GM18511 (cell line): ENCODE measurements at regions not wholly inside any gene's neighbourhood (a gene's known extent, or its start where the extent isn't known, plus 50 kb on each side); places are given as distances from the start of the nearest gene placed in this dataset.

Experiments
- ATAC-seq: cut with Tn5 transposase; IDR thresholded peaks from one replicate; pipeline ENCODE4 v1.9.1; 2021; ENCODE audit warnings: mild to moderate bottlenecking, moderate library complexity; ENCODE audit not compliant: unreplicated experiment

DNA sequence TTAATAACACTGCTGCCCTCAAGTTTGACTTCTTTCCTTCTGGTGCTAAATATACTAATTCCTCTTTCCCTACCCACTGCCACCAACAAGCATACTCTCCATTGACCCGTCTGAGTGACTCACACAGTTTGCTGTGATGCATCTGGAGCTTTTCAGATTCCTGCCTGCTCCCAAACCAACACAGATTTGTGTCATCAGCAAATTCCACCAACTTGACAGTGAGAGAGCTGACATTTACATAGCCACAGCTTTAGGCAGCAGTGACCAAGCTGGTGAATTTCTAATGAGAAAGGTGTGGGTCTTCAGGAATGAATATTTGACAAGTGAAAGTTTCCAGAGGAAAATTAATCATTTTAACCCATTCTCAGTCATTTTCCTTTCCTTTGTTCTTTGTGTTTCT is 96.5 kb upstream of the PRICKLE2 start:
- no peak for ATAC-seq

DNA sequence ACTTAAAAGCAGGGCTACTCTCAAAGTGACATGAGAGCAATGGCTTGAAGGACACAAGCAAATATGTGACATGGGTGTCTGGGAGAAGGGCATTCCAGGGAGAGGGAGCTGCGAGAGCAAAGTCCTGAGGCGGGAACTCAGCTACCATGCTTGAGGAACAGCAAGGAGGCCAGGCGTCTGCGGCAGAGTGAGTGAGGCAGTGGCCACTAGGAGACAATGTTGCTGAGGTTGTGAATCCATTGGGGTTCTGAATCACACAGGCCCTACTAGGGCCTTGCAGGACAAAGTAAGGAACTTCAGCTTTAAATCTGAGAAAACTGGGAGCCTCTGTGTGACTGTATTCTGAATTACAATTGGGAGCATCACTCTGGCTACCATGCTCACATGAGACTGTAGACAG is 94.1 kb upstream of the PRICKLE2 start:
- ATAC-seq, result no peak

DNA sequence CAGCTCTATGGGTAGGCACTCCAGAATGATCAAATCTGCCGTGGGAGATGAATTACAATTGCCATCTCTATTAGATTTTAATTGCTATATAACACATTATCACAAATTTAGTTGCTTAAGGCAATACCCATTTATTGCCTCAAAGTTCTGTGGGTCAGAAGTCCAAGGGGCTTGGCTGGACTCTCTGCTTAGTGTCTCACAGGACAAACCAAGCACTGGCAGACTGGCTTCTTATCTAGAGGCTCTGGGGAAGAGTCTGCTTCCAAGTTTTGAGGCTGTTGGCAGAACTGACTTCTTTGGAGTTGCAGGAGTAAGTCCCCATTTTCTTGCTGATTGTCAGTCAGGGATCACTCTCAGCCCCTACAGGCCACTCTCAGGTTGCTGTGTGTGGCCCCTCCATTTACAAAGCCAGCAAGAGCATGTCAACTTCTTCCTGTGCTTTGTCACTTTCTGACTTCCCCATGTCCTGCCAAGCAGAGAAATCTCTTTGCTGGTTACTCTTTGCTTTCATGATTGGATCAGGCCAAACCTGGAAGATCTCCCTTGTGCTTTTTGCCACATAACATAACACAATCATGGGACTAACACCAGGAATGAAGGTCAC is 93.5 kb upstream of the PRICKLE2 start:
- no peak for ATAC-seq

DNA sequence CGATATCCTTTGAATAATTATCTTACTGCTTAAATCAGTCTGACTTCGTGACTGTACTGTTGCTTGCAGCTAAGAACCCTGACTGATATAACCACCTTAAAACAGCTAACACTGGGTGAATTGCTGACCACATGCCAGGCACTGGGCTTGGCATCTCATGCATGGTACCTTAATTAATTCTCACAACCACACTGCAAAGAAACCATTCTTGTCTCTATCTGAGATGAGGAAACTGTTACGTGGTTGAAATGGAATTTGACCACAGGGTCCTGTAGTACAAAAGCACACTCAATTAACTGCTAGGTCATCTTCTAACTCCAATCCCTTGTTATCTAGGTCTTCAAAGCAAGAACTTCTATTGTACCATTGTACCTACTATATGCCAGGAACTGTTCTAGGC is 92.7 kb upstream of the PRICKLE2 start:
- no peak for ATAC-seq

DNA sequence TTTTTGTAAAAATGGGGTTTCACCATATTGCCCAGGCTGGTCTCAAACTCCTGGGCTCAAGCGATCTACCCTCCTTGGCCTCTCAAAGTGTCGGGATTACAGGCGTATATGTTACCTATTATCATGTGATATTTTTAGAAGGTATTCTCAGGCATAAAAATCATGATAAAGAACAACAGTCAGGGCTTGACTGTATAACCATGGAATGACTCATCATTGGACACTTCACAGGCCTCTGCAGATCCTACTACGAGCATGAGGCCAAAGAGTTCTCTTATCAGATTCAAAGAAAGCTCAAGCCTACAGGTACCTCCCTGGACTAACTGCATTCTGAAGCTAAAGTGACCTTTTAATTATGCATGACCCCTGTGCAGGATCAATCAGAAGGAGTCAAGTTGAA is 91.7 kb upstream of the PRICKLE2 start:
- ATAC-seq, result no peak

DNA sequence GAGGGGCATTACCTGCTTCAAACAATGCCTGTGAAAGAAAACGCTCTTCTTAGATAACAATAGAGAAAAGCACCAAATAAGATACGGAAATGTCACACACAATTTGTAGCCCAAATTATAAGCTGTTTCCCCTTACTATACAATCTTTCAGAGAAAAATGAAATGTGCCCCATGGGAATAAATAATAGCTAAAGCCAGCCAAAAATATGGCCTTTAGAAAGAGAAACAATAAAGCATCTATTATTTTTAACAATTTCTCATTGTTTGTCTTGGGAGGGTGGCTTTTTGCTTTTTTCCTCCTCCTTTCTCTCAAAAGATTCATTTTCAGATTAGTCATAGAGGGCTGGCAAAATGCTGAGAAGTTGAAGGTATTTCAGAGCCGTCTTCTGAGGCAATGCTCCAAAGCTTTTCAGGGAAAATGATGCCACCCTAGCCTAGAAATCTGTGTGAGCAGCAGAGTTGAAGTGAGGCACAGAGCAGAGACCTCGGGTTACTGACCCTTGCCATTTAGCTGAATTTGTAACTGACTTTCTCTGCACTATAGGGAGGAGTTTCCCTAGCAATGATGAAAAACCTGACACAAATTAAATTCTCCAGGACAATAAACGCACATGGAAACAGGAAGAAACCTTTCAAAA is 86.3 kb upstream of the PRICKLE2 start:
- no peak for ATAC-seq

DNA sequence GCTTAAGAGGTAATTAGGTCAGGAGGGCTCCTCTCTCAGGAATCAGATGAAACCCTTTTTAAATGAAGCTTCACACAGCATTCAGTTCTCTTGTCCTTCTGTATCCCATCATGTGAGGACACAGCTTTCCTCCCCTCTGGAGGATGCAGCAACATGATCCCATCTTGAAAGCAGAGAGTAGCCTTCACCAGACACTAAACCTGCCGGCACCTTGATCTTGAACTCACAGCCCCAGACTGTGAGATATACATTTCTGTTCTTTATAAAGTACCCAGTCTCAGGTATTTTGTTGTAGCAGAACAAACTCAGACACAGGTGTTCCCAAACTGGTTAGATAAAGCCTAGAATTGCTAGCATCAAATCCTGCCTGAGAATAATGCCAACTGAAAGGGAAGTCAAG is 83.7 kb upstream of the PRICKLE2 start:
- no peak for ATAC-seq

DNA sequence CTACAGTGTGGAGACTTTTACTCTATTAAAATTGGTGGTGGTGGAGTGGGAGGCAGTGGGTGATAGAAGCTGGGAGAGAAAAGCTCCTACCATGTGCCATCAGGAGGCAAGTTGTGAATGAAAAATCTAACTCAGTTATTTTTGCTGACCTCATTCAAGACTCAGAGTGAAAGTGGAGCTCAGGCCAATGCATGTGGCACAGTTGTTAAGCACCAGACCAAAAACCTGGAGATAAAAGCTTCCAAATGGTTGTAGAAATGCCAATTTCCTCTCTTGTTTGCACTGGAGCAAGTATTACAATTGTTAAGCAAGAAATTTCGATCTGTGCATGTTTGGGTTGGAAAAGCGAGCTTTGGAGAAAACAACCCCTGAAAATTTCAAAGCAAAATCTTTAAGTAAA is 81.5 kb upstream of the PRICKLE2 start:
- no peak for ATAC-seq

DNA sequence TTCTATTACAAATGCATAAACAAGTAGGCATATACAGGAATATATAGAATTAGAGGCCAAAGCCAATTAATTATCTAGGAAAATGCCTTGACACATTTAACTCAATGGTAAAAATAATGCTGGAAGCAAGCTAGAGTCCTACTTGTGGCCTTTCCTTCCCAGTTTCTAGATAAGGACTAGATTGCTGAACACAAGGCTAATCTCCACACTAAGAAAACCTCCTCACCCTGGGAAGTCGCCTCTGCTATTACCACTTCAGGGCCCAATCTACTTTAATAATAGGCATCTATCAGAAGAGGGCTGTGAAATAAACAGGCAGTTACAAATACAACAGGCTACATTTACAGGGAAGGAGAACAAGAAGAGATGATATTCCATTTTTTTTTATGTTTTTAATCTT is 80.5 kb upstream of the PRICKLE2 start:
- no peak for ATAC-seq

DNA sequence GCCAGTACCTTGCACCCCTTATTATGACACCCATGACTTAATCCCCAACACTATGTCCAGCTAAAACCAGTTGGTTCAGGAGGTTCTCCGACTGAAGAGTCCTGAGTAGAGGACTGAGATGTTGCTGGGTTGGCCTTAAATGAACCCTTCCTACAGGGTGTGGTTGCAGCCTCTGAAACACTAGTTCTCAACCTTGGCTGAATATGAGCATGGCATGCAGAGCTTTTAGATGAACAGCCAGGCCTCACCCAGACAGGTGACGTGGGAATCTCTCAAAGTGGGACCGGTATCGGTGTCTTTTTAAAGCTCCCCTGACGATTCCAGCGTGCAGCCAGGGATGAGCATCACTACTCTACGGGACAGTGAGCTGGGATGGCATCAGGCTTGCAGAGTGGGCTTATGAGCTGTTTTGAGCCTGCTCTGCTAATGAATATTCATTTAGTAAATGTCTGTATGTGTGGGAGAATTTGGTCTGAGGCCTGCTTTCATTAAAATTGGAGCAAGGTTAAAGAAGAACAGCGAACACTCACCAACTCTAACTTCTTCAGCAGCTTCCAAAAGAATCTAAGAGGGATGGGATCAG is 79.7 kb upstream of the PRICKLE2 start:
- ATAC-seq, result no peak

DNA sequence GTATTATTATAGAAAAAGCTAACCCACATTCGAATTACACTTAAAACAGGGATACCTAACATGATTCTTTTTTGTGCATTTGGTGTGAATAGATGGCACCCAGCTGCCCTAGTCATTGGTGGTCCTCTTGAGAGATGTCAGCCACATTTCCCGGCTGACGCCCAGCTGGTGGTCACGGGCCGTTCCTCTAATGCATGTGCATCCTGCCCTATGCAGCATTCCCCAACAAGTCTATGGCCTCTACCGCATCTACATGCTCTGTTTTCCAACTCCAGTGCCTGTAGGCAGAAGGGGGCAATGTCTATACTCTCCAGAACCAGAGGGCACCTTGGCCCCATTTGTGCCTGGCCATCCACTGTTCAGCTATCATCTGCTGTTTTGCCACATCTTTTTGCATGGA is 78.6 kb upstream of the PRICKLE2 start:
- ATAC-seq, result no peak

DNA sequence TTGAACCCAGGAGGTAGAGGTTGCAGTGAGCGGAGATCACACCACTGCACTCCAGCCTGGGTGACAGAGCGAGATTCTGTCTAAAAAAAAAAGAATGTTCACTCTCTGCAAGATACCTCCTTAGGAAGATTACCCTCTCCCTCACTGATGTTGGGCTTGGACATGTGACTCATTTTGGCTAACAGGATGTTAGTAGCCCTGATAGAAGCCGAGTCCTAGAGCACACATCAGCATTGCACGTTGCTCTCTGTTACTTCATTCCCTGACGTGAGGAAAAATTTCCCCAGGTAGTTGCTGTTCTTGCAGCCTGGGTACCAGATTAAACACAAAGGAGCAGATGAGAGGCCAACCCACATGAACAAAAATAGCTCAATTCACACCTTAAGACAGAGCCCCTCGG is 78.1 kb upstream of the PRICKLE2 start:
- ATAC-seq, result no peak

DNA sequence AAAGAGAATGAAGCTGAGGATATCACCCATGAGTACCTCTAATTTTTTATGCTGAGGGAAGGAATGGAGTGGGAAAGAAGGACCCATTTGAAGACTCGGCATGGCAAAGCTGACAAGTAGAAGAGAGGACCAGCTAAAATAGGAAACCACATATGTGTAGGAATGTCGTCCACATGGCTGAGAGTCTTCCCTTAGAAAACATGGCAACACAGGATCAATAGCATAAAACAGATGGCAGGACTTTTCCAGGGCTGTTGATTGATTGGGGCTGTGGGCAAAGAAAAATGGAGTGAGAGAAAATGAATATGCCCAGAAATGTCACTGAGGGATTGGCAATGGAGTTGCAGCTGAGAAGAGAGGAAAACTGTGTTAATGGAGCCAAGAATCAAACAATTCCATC is 76.2 kb upstream of the PRICKLE2 start:
- no peak for ATAC-seq

DNA sequence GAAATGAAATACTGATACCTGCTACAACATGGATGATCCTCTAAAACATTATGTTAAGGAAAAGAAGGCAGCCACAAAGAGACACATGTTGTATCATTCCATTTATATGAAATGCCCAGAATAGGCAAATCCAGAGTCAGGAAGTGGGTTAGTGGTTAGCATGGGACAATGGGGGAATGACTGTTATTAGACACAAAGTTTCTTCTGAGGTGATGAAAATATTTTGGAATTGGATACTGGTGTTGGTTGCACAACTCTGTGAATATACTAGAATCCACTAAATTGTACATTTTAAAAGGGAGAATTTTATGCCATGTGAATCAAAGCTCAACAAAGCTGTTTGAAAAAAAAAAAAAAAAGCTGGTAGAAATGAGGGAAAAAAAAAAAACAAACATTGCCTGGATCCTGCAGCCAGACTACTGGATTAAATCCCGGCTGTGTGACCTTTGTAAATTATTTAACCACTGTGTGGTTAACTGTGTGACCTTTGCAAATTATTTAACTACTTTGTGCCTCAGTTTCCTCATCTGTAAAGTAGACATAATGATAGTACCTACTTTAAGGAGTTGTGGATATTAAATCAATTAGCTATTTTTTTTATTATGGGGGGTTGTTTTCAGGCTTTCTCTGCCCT is 75.6 kb upstream of the PRICKLE2 start:
- no peak for ATAC-seq

DNA sequence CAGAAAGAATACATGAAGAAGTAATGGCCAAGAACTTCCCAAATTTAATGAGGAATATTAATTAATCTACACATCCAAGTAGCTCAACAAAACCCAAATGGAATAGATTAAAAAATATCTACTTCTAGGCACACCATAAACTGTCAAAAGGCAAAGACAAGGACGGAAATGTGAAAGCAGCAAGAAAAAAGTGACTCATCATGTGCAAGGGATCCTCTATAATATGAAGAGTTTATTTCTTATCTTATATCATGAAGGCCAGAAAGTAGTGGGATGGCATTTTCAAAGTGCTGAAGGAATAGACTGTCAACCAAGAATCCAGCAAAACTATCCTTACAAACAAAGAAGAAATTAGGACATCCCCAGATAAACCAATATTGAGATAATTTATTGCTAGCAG is 73.9 kb upstream of the PRICKLE2 start:
- no peak for ATAC-seq

DNA sequence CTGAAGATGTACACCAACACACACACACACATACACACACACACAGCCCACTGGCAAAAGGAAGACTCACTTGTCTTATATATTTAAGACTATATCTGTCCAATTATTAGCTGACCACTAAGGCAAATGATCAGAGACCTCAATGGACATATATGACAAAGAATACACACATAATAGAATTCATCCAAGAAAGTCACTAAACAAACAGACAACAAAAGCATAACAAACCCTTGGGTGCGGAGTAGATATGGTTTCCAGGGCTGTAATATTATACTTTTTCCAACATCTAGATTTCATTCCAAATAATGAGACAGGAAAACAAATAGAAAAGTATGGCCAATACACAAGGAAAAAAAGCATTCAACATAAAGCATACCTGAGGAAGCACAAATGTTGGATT is 72.3 kb upstream of the PRICKLE2 start:
- ATAC-seq, result no peak

DNA sequence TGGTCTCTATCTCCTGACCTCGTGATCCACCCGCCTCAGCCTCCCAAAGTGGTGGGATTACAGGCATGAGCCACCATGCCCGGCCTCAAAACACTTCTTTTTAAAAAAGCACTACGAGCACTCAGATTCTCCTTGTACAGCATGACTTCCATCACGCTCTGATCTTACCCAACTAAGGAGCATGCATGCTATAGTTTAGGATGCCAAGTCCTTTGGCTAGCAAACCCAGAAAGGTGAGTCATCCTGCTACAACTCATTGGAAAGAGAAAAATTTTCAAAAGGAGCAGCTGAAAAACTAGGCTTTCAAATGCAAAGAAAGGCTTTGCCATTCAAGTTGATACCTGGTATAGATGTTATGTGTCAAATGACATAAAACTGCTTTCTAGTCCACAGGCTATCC is 70.3 kb upstream of the PRICKLE2 start:
- ATAC-seq, result no peak

DNA sequence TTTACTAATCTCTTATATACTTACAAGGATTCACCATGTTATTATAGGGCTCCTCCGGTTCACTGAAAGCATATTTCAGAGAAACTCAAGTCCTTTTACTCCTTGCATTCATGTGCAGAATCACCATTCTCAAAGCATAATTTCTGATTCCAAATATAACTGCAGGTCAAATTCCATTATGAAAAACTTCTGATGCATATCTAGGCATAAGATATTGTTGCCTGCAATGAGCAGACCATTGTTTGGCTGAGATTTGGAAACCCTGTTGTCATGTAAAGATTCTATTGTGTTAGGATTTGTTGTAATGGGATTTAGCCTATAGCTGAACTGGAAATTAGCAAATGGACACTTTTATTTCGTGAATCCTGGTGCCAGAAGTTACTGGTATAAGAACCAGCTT is 69.5 kb upstream of the PRICKLE2 start:
- ATAC-seq, result no peak

DNA sequence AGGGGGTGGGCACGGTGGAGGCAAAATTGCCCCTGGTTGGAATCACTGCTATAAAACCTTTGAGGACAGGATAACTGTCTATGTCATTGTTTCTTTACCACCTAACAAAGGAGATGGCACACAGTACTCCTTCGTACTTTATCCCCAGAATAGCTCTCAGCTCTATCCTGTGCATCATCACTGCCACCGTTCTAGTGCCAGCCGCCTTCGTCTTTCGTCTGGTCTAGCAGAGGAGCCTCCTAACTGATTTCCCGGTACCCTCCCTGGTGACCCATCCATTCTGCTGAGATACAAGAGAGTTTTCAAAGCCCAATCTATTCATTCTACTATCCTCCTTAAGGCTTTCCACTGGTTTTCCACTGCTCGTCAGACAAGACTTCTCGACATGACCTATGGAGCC is 67.9 kb upstream of the PRICKLE2 start:
- ATAC-seq, result no peak

DNA sequence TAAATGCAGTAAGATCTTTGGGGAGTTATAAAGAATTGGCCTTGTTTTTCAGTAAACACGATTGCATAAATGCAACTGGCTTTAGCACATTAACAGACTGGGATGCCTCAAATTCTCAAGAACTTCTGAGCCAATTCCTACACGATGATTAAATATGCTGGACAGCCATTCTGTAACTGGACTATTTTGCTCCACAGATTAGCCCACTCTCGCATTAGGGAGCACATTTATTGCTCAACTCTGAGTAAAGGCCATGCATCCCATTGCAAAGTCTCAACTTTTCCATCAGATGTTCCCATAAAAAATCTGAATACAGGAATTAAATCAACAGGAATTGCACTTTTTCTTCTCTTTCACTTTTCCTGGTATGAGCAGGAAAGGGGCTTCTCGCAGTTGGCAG is 66.7 kb upstream of the PRICKLE2 start:
- no peak for ATAC-seq

DNA sequence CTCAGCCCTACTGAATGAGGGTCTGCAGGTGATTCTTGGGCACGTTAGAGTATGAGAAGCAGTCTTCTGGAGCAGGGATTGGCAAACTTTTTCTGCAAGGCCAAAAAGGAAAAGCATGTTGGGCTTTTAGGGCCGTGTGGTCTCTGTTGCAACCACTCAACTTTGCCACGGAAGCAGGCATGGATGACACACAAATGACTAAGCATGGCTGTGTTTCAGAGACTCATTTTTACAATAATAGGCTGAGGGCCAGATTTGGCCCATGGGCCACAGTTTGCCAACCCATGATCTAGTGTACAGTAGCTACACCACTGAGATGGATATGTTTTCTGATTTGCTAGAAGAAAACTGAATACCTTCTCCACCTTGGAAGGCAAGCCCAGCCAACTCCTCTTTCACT is 66.1 kb upstream of the PRICKLE2 start:
- ATAC-seq, result no peak

DNA sequence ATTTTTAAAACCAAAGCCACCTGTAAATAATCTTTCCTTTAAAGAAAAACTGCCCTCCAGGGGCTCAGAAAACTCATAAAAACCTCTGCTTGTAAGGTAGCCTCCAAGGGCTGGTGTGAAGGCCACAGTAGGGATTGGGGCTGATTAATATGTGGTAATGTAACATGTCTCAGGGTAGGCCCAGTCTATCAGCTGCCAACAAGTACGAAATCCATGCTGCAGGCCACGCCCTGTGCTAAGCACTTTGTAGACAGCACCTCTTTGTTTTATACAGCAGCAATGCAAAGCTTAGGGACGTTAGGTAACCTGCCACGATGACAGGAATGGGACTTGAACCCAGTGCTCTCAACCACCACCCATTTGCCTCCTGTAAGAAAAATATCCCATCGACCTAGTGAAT is 65.6 kb upstream of the PRICKLE2 start:
- no peak for ATAC-seq
